Activated CD8-positive, alpha-beta T cell treated with anti-CD3 and anti-CD28 coated beads, Interleukin-2, amount 10 ng/mL, durations not matched to agents 7 days and 5 days (primary cell): ENCODE measurements at regions not wholly inside any gene's neighbourhood (a gene's known extent, or its start where the extent isn't known, plus 50 kb on each side); places are given as distances from the start of the nearest gene placed in this dataset.

ENCODE experiments used
- ATAC-seq: fragments of 150-1000 bp; cut with Tn5 transposase; one replicate; pipeline ENCODE4 v1.10.0; 2021; ENCODE audit warnings: moderate library complexity
- CTCF ChIA-PET: fragments of 350-600 bp; sonication (Branson Sonifier 250); formaldehyde crosslinking; loops from one replicate; lab custom pipeline; 2021; ENCODE audit warnings: antibody characterized with exemption; lab: Charles Lee
- POLR2A ChIA-PET: fragments of 350-600 bp; sonication (Branson Sonifier 250); formaldehyde crosslinking; loops from one replicate; lab custom pipeline; 2021; ENCODE audit warnings: antibody characterized with exemption; lab: Charles Lee
- DNase-seq: peaks from one replicate; pipeline ENCODE4 v3.0.0-alpha.2; 2020
- H3K27ac Mint-ChIP-seq: one replicate; pipeline ENCODE4 v1.8.0; 2021; ENCODE audit warnings: mild to moderate bottlenecking, mixed read lengths
- H3K27me3 Mint-ChIP-seq: one replicate; pipeline ENCODE4 v1.8.0; 2021; ENCODE audit warnings: low read depth, mixed read lengths
- H3K36me3 Mint-ChIP-seq: one replicate; pipeline ENCODE4 v1.8.0; 2021; ENCODE audit warnings: low read depth, mixed read lengths
- H3K4me1 Mint-ChIP-seq: one replicate; pipeline ENCODE4 v1.8.0; 2021; ENCODE audit warnings: low read depth, mixed read lengths
- H3K4me3 Mint-ChIP-seq: one replicate; pipeline ENCODE4 v1.8.0; 2021; ENCODE audit warnings: mild to moderate bottlenecking, mixed read lengths
- H3K9me3 Mint-ChIP-seq: one replicate; pipeline ENCODE4 v1.8.0; 2022; ENCODE audit warnings: mixed read lengths; ENCODE audit not compliant: insufficient read depth

- H3K27me3 Mint-ChIP-seq = peaks cover 8% of the 10 kb centered on the region
- H3K4me3 Mint-ChIP-seq = no peak overlapping the region
- ATAC-seq (no peak), DNase-seq (no peak)
- ChIA-PET POLR2A (no interaction called here), CTCF (interaction anchor here (1.0 kb wide), 1 partner anchor 959 kb away, joined by 3 read pairs; no protein-coding TSS in a partner anchor)
- H3K27ac Mint-ChIP-seq = no peak overlapping the region
- no peaks in the 10 kb centered on the region for H3K9me3 Mint-ChIP-seq
- H3K36me3 Mint-ChIP-seq = no peaks in the 10 kb centered on the region
- H3K4me1 Mint-ChIP-seq = peaks cover 18% of the 10 kb centered on the region
Measured at GRCh38 chr15:93989440-93989998, 241.8 kb upstream of the MCTP2 start.

GRCh38 chr15:93987068-93987467, 244.3 kb upstream of the MCTP2 start:
- Mint-ChIP-seq H3K9me3 (no peaks in the 10 kb centered on the region), H3K4me3 (no peak overlapping the region), H3K27ac (no peak overlapping the region), H3K27me3 (peaks cover 5% of the 10 kb centered on the region), H3K36me3 (no peaks in the 10 kb centered on the region), H3K4me1 (peaks cover 18% of the 10 kb centered on the region)
- CTCF ChIA-PET = interaction anchor here (1.1 to 1.3 kb wide), 2 partner anchors 9 to 133 kb away, joined by 3 to 7 read pairs; no protein-coding TSS in a partner anchor
- ATAC-seq = peak; percentile 88
- DNase-seq = peak; percentile 71
- POLR2A ChIA-PET = no interaction called here

- H3K9me3 Mint-ChIP-seq = no peaks in the 10 kb centered on the region
- ChIA-PET CTCF (interaction anchor here (1.1 to 1.3 kb wide), 2 partner anchors 10 to 133 kb away, joined by 3 to 7 read pairs; no protein-coding TSS in a partner anchor), POLR2A (no interaction called here)
- peaks cover 18% of the 10 kb centered on the region for H3K4me1 Mint-ChIP-seq
- no peak overlapping the region for H3K27ac Mint-ChIP-seq
- DNase-seq = no peak
- H3K4me3 Mint-ChIP-seq = no peak overlapping the region
- H3K36me3 Mint-ChIP-seq = no peaks in the 10 kb centered on the region
- peaks cover 4% of the 10 kb centered on the region for H3K27me3 Mint-ChIP-seq
- ATAC-seq = no peak
Measured at GRCh38 chr15:93986400-93986984, 244.9 kb upstream of the MCTP2 start.

GRCh38 chr15:93985925-93986324, 245.4 kb upstream of the MCTP2 start:
- POLR2A ChIA-PET = no interaction called here
- no peak for ATAC-seq

GRCh38 chr15:93985176-93985575, 246.2 kb upstream of the MCTP2 start:
- DNase-seq (no peak), ATAC-seq (no peak)
- no peaks in the 10 kb centered on the region for H3K9me3 Mint-ChIP-seq
- no peak overlapping the region for H3K4me3 Mint-ChIP-seq
- H3K4me1 Mint-ChIP-seq = peaks cover 18% of the 10 kb centered on the region
- H3K27ac Mint-ChIP-seq = no peak overlapping the region
- no peaks in the 10 kb centered on the region for H3K36me3 Mint-ChIP-seq
- CTCF ChIA-PET = no interaction called here
- POLR2A ChIA-PET = no interaction called here
- peaks cover 6% of the 10 kb centered on the region for H3K27me3 Mint-ChIP-seq

More at GRCh38 chr15:93985925-93986324, 245.4 kb upstream of the MCTP2 start:
- Mint-ChIP-seq H3K27ac (no peak overlapping the region), H3K27me3 (peaks cover 6% of the 10 kb centered on the region), H3K36me3 (no peaks in the 10 kb centered on the region), H3K4me3 (no peak overlapping the region), H3K4me1 (peaks cover 18% of the 10 kb centered on the region), H3K9me3 (no peaks in the 10 kb centered on the region)
- CTCF ChIA-PET = no interaction called here
- DNase-seq = no peak

- POLR2A ChIA-PET = no interaction called here
- no peak for ATAC-seq
- no peaks in the 10 kb centered on the region for H3K36me3 Mint-ChIP-seq
Measured at GRCh38 chr15:93983526-93983925, 247.8 kb upstream of the MCTP2 start.

GRCh38 chr15:93982226-93982727, 249.1 kb upstream of the MCTP2 start:
- ATAC-seq (no peak), DNase-seq (no peak)
- no peaks in the 10 kb centered on the region for H3K36me3 Mint-ChIP-seq
- H3K9me3 Mint-ChIP-seq = no peaks in the 10 kb centered on the region
- peaks cover 12% of the 10 kb centered on the region for H3K4me1 Mint-ChIP-seq
- CTCF ChIA-PET = no interaction called here
- H3K4me3 Mint-ChIP-seq = no peak overlapping the region
- peaks cover 6% of the 10 kb centered on the region for H3K27me3 Mint-ChIP-seq
- H3K27ac Mint-ChIP-seq = no peak overlapping the region
- POLR2A ChIA-PET = no interaction called here

More at GRCh38 chr15:93983526-93983925, 247.8 kb upstream of the MCTP2 start:
- H3K4me1 Mint-ChIP-seq = peaks cover 18% of the 10 kb centered on the region
- H3K27me3 Mint-ChIP-seq = peaks cover 6% of the 10 kb centered on the region
- no peaks in the 10 kb centered on the region for H3K9me3 Mint-ChIP-seq
- H3K27ac Mint-ChIP-seq = no peak overlapping the region
- no peak overlapping the region for H3K4me3 Mint-ChIP-seq
- CTCF ChIA-PET = no interaction called here
- DNase-seq = no peak

GRCh38 chr15:93981706-93982105, 249.7 kb upstream of the MCTP2 start:
- H3K4me1 Mint-ChIP-seq = peaks cover 8% of the 10 kb centered on the region
- H3K27me3 Mint-ChIP-seq = peaks cover 6% of the 10 kb centered on the region
- ATAC-seq (no peak), DNase-seq (no peak)
- H3K4me3 Mint-ChIP-seq = no peak overlapping the region
- H3K36me3 Mint-ChIP-seq = no peaks in the 10 kb centered on the region
- CTCF ChIA-PET = no interaction called here
- no peak overlapping the region for H3K27ac Mint-ChIP-seq
- POLR2A ChIA-PET = no interaction called here
- no peaks in the 10 kb centered on the region for H3K9me3 Mint-ChIP-seq

- Mint-ChIP-seq H3K27me3 (peaks cover 6% of the 10 kb centered on the region), H3K27ac (no peak overlapping the region), H3K4me3 (no peak overlapping the region), H3K4me1 (no peaks in the 10 kb centered on the region), H3K9me3 (no peaks in the 10 kb centered on the region), H3K36me3 (no peaks in the 10 kb centered on the region)
- DNase-seq (no peak), ATAC-seq (no peak)
- POLR2A ChIA-PET = no interaction called here
- CTCF ChIA-PET = interaction anchor here (1.0 kb wide), 1 partner anchor 139 kb away, joined by 3 read pairs; no protein-coding TSS in a partner anchor
Measured at GRCh38 chr15:93980261-93980911, 251.0 kb upstream of the MCTP2 start.

GRCh38 chr15:93974804-93975481, 256.4 kb upstream of the MCTP2 start:
- ChIA-PET POLR2A (no interaction called here), CTCF (interaction anchor here (1.5 kb wide), 1 partner anchor 10 kb away, joined by 3 read pairs; no protein-coding TSS in a partner anchor)

GRCh38 chr15:93973287-93973686, 258.1 kb upstream of the MCTP2 start:
- Mint-ChIP-seq H3K4me3 (no peak overlapping the region), H3K27ac (no peak overlapping the region), H3K27me3 (no peaks in the 10 kb centered on the region), H3K36me3 (no peaks in the 10 kb centered on the region), H3K9me3 (no peaks in the 10 kb centered on the region), H3K4me1 (no peaks in the 10 kb centered on the region)
- POLR2A ChIA-PET = no interaction called here
- ATAC-seq (no peak), DNase-seq (no peak)
- CTCF ChIA-PET = no interaction called here

More at GRCh38 chr15:93974804-93975481, 256.4 kb upstream of the MCTP2 start:
- no peak for ATAC-seq
- no peaks in the 10 kb centered on the region for H3K4me1 Mint-ChIP-seq
- no peaks in the 10 kb centered on the region for H3K36me3 Mint-ChIP-seq
- no peak overlapping the region for H3K4me3 Mint-ChIP-seq
- DNase-seq = no peak
- H3K9me3 Mint-ChIP-seq = no peaks in the 10 kb centered on the region
- no peak overlapping the region for H3K27ac Mint-ChIP-seq
- H3K27me3 Mint-ChIP-seq = no peaks in the 10 kb centered on the region
